Left lung (tissue), 4 donors: ENCODE measurements at regions not wholly inside any gene's neighbourhood (a gene's known extent, or its start where the extent isn't known, plus 50 kb on each side); places are given as distances from the start of the nearest gene placed in this dataset.

ENCODE experiments used
- ATAC-seq: fragments of 200-7000 bp; cut with Tn5 transposase; one replicate; pipeline ENCODE4 v1.9.1; 2020; ENCODE audit warnings: moderate library complexity
- DNase-seq, 4 donors: peaks; one replicate each; pipeline ENCODE4 v3.0.0-alpha.2; 2013 to 2020
- H3K27ac ChIP-seq, 2 donors: fragments of 200-600 bp; sonication (generic) in 1 of 2; one replicate each; pipeline versions ENCODE4 v1.5.0 to v1.8.0; 2020 to 2021
- H3K27me3 ChIP-seq, 2 donors: fragments of 200-600 bp; sonication (generic) in 1 of 2; one replicate each; pipeline versions ENCODE4 v1.5.0 to v1.8.0; 2020 to 2021
- H3K36me3 ChIP-seq, 2 donors: fragments of 200-600 bp; sonication (generic) in 1 of 2; one replicate each; pipeline versions ENCODE4 v1.5.0 to v1.8.0; 2020 to 2021
- H3K4me1 ChIP-seq, 2 donors: fragments of 200-600 bp; one replicate each; pipeline ENCODE4 v1.8.0; 2021
- H3K4me3 ChIP-seq, 2 donors: fragments of 200-600 bp; sonication (generic) in 1 of 2; one replicate each; pipeline versions ENCODE4 v1.5.0 to v1.8.0; 2020 to 2021; ENCODE audit warnings: mild to moderate bottlenecking in 1 of 2
- H3K9me3 ChIP-seq, 2 donors: fragments of 200-600 bp; sonication (generic) in 1 of 2; one replicate each; pipeline versions ENCODE4 v1.5.0 to v1.8.0; 2020 to 2021
- CTCF ChIP-seq, 2 donors: fragments of 200-600 bp; sonication (generic) in 1 of 2; IDR thresholded peaks; one replicate each; pipeline versions ENCODE4 v1.5.0 to v1.8.0; 2021; ENCODE audit warnings: antibody characterized with exemption in 2 of 2
- intact Hi-C, 2 donors: fragments of 100-400 bp; cut with DNase I; formaldehyde crosslinking; loops; one replicate each; pipeline versions ENCODE4 v1.11.2 to v1.14.2; 2022
- donor health status: DM: no; HTN: yes; CAD: no.
- donor health status: DM: no; HTN: no; CAD: no.

DNA sequence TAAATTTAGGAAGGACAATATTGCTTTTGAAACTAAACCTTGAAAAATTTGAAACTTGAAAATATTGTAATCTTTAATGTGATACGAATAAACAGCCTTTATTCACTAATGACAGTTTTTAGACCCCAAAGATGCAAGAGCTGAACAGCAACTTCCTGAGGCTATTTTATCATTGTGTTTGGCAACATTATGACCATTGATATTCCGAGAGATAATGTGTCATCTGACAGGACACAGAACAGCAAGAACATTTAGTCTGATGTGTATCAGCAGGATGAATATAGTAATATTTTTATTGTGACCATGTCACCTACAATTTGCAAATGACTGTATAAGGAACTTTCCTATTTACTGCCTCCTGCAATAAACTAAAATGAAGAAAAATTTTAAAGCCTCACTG is 316.0 kb downstream of the ADAM29 start:
- no peak overlapping the region for H3K4me3 ChIP-seq
- H3K4me1 ChIP-seq = no peaks in the 10 kb centered on the region
- no peaks in the 10 kb centered on the region for H3K27me3 ChIP-seq
- DNase-seq (no peak), ATAC-seq (no peak)
- no peaks in the 10 kb centered on the region for H3K9me3 ChIP-seq
- no peaks in the 10 kb centered on the region for H3K36me3 ChIP-seq
- intact Hi-C loops = no loop called here
- no peak overlapping the region for H3K27ac ChIP-seq
- TF ChIP-seq CTCF (IDR thresholded peaks at IDR 0.05) = no peak

- Histone ChIP-seq H3K27me3 (no peaks in the 10 kb centered on the region), H3K4me1 (no peaks in the 10 kb centered on the region), H3K36me3 (no peaks in the 10 kb centered on the region), H3K27ac (no peak overlapping the region), H3K9me3 (no peaks in the 10 kb centered on the region), H3K4me3 (no peak overlapping the region)
- DNase-seq (no peak), ATAC-seq (peak; percentile 41)
- intact Hi-C loops = no loop called here
- no peak for TF ChIP-seq CTCF (IDR thresholded peaks at IDR 0.05)
Measured at GRCh38 chr4:175238827-175239517, 320.8 kb downstream of the ADAM29 start.

GRCh38 chr4:175246941-175247340 is 328.8 kb downstream of the ADAM29 start:
- no peak for TF ChIP-seq CTCF (IDR thresholded peaks at IDR 0.05)
- no peak overlapping the region for H3K4me3 ChIP-seq
- DNase-seq (no peak), ATAC-seq (no peak)
- intact Hi-C loops = no loop called here
- H3K4me1 ChIP-seq = no peaks in the 10 kb centered on the region
- H3K27me3 ChIP-seq = no peaks in the 10 kb centered on the region
- H3K9me3 ChIP-seq = peaks cover 0 to 12% of the 10 kb centered on the region in 2 donors
- H3K27ac ChIP-seq = no peak overlapping the region
- H3K36me3 ChIP-seq = no peaks in the 10 kb centered on the region

DNA sequence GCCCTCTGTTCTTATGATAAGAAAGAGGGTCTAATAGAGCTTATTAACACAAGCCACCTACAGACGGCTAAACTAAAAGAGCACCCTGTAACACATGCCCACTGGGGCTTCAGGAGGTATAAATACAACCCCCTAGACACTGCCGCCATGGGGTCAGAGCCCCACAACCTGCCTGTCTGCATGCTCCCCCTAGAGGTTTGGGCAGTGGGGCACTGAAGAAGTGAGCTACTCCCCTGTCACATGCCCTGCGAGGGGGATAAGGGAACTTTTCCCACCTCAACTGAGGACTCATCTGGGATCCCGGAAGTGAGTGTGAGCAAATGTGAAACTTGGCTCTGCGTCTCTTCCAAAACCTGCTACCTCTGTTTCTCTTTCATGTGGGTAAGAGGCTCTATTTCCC is 334.5 kb downstream of the ADAM29 start:
- DNase-seq = no peak
- H3K27ac ChIP-seq = no peak overlapping the region
- H3K4me3 ChIP-seq = no peak overlapping the region
- intact Hi-C loops = no loop called here
- H3K36me3 ChIP-seq = no peaks in the 10 kb centered on the region
- no peak for TF ChIP-seq CTCF (IDR thresholded peaks at IDR 0.05)
- peaks cover 0 to 7% of the 10 kb centered on the region in 2 donors for H3K9me3 ChIP-seq
- no peaks in the 10 kb centered on the region for H3K4me1 ChIP-seq
- ATAC-seq = no peak
- H3K27me3 ChIP-seq = no peaks in the 10 kb centered on the region

DNA sequence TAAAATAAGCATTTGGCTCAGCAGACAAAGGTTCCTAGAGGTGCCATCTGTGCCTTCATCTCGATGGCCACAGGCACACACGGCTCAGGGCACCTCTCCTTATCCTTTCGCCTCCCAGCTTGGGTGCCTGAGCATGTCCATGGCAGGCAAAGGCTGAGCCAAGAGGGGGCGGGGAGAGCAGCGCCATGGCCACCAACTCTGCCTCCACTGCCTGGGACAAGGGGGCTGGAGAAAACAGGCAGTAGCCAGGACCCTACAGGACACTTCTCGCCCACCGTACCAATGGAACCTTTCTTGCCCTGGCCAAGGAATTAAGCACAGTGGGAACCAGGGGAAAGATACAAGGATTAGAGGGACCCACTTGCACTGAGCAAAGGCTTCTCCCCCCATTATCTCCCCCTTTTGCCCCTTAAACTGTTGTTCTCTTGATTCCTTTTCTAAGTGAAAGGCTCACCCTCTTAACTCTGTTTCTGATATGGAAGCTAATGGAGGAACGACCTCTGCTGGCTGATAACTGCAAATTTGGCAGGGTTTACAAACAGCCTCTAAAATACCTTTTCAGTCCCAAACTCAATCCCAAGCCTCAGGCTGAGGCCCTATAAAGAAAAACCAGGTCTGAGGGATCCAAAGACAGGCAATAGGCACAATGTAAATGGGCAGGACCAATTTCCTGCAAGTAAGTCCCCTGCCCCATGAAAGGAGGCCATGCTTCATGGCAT is 335.2 kb downstream of the ADAM29 start:
- peak; percentile 41 for ATAC-seq
- intact Hi-C loops = no loop called here
- TF ChIP-seq CTCF (IDR thresholded peaks at IDR 0.05) = no peak
- no peaks in the 10 kb centered on the region for H3K36me3 ChIP-seq
- peak in 1 of 4 donors; percentile 31 for DNase-seq
- H3K4me3 ChIP-seq = no peak overlapping the region
- no peak overlapping the region for H3K27ac ChIP-seq
- H3K4me1 ChIP-seq = no peaks in the 10 kb centered on the region
- peaks cover 0 to 7% of the 10 kb centered on the region in 2 donors for H3K9me3 ChIP-seq
- no peaks in the 10 kb centered on the region for H3K27me3 ChIP-seq
